ENCODE measurements at regions not wholly inside any gene's neighbourhood (a gene's known extent, or its start where the extent isn't known, plus 50 kb on each side); places are given as distances from the start of the nearest gene placed in this dataset.

- H3K27ac ChIP-seq (ENCODE audit: low read depth, low read length, poor library complexity, severe bottlenecking), result no peak overlapping the region
Measured at GRCh38 chr3:21328711-21329390, 422.2 kb downstream of the ZNF385D start.

GRCh38 chr3:21326704-21327475 lies 424.1 kb downstream of the ZNF385D start:
- CTCF ChIA-PET, result no interaction called here
- Histone ChIP-seq H3K27ac (ENCODE audit: low read depth, low read length, poor library complexity, severe bottlenecking) (no peak overlapping the region), H3K4me3 (ENCODE audit: low read depth, low read length, poor library complexity, severe bottlenecking) (no peak overlapping the region)

More at GRCh38 chr3:21328711-21329390, 422.2 kb downstream of the ZNF385D start:
- TF ChIP-seq EZH2 (IDR thresholded peaks at IDR 0.05; ENCODE audit: borderline replicate concordance, low read depth, low read length, poor library complexity, severe bottlenecking) (no peak), CTCF (conservative IDR thresholded peaks at IDR 0.05; ENCODE audit: low read depth, low read length) (no peak)
- Histone ChIP-seq H3K4me3 (ENCODE audit: low read depth, low read length, poor library complexity, severe bottlenecking) (no peak overlapping the region), H3K9me3 (ENCODE audit: low read depth, low read length, poor library complexity, severe bottlenecking) (peaks cover 38% of the 10 kb centered on the region), H3K36me3 (ENCODE audit: insufficient read depth, low read length, poor library complexity, severe bottlenecking) (no peaks in the 10 kb centered on the region), H3K4me1 (ENCODE audit: insufficient read depth, low read length, poor library complexity, severe bottlenecking) (no peaks in the 10 kb centered on the region), H3K27me3 (replicated peaks; ENCODE audit: insufficient read depth, low read depth, low read length, poor library complexity) (no peaks in the 10 kb centered on the region)
- no TSS peak for BruUV-seq (replicated peaks)
- DNase-seq (ENCODE audit: low spot score), result no peak
- intact Hi-C loops (cut with micrococcal nuclease; ENCODE audit: unreplicated experiment), result no loop called here
- POLR2A ChIA-PET (ENCODE audit: low non-redundant PET), result no interaction called here
- CTCF ChIA-PET, result no interaction called here

GRCh38 chr3:21314688-21315087 lies 436.3 kb downstream of the ZNF385D start:
- CTCF ChIA-PET, result no interaction called here

More at GRCh38 chr3:21326704-21327475, 424.1 kb downstream of the ZNF385D start:
- H3K27me3 ChIP-seq (replicated peaks; ENCODE audit: insufficient read depth, low read depth, low read length, poor library complexity), result no peaks in the 10 kb centered on the region
- TF ChIP-seq EZH2 (IDR thresholded peaks at IDR 0.05; ENCODE audit: borderline replicate concordance, low read depth, low read length, poor library complexity, severe bottlenecking) (no peak), CTCF (conservative IDR thresholded peaks at IDR 0.05; ENCODE audit: low read depth, low read length) (no peak)
- peaks cover 38% of the 10 kb centered on the region for H3K9me3 ChIP-seq (ENCODE audit: low read depth, low read length, poor library complexity, severe bottlenecking)
- no peaks in the 10 kb centered on the region for H3K4me1 ChIP-seq (ENCODE audit: insufficient read depth, low read length, poor library complexity, severe bottlenecking)
- no TSS peak for BruUV-seq (replicated peaks)
- intact Hi-C loops (cut with micrococcal nuclease; ENCODE audit: unreplicated experiment), result no loop called here
- no peaks in the 10 kb centered on the region for H3K36me3 ChIP-seq (ENCODE audit: insufficient read depth, low read length, poor library complexity, severe bottlenecking)
- DNase-seq (ENCODE audit: low spot score), result peak; percentile 1
- POLR2A ChIA-PET (ENCODE audit: low non-redundant PET), result no interaction called here

More at GRCh38 chr3:21314688-21315087, 436.3 kb downstream of the ZNF385D start:
- POLR2A ChIA-PET (ENCODE audit: low non-redundant PET), result no interaction called here
- Histone ChIP-seq H3K27me3 (replicated peaks; ENCODE audit: insufficient read depth, low read depth, low read length, poor library complexity) (no peaks in the 10 kb centered on the region), H3K9me3 (ENCODE audit: low read depth, low read length, poor library complexity, severe bottlenecking) (peaks cover 50% of the 10 kb centered on the region), H3K4me3 (ENCODE audit: low read depth, low read length, poor library complexity, severe bottlenecking) (no peak overlapping the region), H3K27ac (ENCODE audit: low read depth, low read length, poor library complexity, severe bottlenecking) (no peak overlapping the region), H3K4me1 (ENCODE audit: insufficient read depth, low read length, poor library complexity, severe bottlenecking) (no peaks in the 10 kb centered on the region), H3K36me3 (ENCODE audit: insufficient read depth, low read length, poor library complexity, severe bottlenecking) (no peaks in the 10 kb centered on the region)
- BruUV-seq (replicated peaks), result no TSS peak
- DNase-seq (ENCODE audit: low spot score), result no peak
- TF ChIP-seq EZH2 (IDR thresholded peaks at IDR 0.05; ENCODE audit: borderline replicate concordance, low read depth, low read length, poor library complexity, severe bottlenecking) (no peak), CTCF (conservative IDR thresholded peaks at IDR 0.05; ENCODE audit: low read depth, low read length) (no peak)
- intact Hi-C loops (cut with micrococcal nuclease; ENCODE audit: unreplicated experiment), result no loop called here

All from A673 (cell line).